ENCODE measurements at regions not wholly inside any gene's neighbourhood (a gene's known extent, or its start where the extent isn't known, plus 50 kb on each side); places are given as distances from the start of the nearest gene placed in this dataset.
"Not testable (repeated sequence)": the region's sequence is repeated elsewhere in the genome, so short reads cannot be mapped to it uniquely, and the experiment has no call there.

DNA sequence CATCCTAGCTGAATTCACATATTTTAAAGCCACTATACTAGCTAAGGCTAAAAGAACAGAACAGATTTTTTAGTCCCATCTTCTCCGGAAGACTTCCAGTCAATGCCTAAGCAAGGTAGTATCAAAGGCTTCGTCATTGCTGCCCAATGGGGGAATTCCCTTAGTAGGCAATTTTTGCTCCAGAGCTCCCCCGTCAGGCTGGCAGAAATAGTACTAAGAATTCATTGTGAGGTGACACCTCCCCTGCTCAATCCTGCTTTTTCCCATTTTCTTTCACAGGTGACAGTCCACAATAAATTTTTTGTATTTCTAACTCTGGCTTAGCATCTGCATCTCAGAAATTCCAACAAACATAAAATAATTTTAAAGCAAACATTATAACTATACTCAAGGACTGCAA is 52.8 kb upstream of the SRSF6 start:
- ATAC-seq (no peak), DNase-seq (no peak)
- intact Hi-C loops (cut with DNase I): no loop called here
- Histone ChIP-seq H3K9me3 (no peaks in the 10 kb centered on the region), H3K36me3 (ENCODE audit: insufficient read depth in 1 of 2, low read depth in 1 of 2) (no peaks in the 10 kb centered on the region), H3K4me1 (no peaks in the 10 kb centered on the region), H3K4me3 (no peak overlapping the region), H3K27me3 (ENCODE audit: insufficient read depth in 3 of 3, low read length in 2 of 3) (no peaks in the 10 kb centered on the region), H3K27ac (no peak overlapping the region)
- WGBS, 3 donors: 24 to 33% (median 29%) methylated on average over 3 of the region's 3 CpGs
- TF ChIP-seq, protein P1, sequence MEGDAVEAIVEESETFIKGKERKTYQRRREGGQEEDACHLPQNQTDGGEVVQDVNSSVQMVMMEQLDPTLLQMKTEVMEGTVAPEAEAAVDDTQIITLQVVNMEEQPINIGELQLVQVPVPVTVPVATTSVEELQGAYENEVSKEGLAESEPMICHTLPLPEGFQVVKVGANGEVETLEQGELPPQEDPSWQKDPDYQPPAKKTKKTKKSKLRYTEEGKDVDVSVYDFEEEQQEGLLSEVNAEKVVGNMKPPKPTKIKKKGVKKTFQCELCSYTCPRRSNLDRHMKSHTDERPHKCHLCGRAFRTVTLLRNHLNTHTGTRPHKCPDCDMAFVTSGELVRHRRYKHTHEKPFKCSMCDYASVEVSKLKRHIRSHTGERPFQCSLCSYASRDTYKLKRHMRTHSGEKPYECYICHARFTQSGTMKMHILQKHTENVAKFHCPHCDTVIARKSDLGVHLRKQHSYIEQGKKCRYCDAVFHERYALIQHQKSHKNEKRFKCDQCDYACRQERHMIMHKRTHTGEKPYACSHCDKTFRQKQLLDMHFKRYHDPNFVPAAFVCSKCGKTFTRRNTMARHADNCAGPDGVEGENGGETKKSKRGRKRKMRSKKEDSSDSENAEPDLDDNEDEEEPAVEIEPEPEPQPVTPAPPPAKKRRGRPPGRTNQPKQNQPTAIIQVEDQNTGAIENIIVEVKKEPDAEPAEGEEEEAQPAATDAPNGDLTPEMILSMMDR (IDR thresholded peaks at IDR 0.05): no peak

DNA sequence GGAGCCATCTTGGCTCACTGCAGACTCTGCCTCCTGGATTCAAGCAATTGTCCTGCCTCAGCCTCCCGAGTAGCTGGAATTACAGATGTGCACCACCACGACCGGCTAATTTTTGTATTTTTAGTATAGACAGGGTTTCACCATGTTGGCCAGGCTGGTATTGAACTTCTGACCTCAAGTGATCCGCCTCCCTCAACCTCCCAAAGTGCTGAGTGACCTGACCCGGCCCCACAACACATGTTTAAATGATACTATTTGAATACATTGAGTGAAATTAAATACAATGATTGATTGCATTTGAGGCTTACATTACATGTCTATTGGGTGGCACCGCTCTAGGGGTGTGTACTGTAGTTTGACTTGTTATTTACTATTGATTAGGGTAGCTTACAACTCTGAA is 56.8 kb upstream of the SRSF6 start:
- H3K4me1 ChIP-seq; ATAC-seq; H3K27ac ChIP-seq; DNase-seq; H3K4me3 ChIP-seq; intact Hi-C loops (cut with DNase I); H3K36me3 ChIP-seq (ENCODE audit: insufficient read depth in 1 of 2, low read depth in 1 of 2); H3K9me3 ChIP-seq; H3K27me3 ChIP-seq (ENCODE audit: insufficient read depth in 3 of 3, low read length in 2 of 3): not testable (repeated sequence)
- WGBS, 3 donors: 71 to 77% (median 75%) methylated on average over 6 of the region's 6 CpGs

DNA sequence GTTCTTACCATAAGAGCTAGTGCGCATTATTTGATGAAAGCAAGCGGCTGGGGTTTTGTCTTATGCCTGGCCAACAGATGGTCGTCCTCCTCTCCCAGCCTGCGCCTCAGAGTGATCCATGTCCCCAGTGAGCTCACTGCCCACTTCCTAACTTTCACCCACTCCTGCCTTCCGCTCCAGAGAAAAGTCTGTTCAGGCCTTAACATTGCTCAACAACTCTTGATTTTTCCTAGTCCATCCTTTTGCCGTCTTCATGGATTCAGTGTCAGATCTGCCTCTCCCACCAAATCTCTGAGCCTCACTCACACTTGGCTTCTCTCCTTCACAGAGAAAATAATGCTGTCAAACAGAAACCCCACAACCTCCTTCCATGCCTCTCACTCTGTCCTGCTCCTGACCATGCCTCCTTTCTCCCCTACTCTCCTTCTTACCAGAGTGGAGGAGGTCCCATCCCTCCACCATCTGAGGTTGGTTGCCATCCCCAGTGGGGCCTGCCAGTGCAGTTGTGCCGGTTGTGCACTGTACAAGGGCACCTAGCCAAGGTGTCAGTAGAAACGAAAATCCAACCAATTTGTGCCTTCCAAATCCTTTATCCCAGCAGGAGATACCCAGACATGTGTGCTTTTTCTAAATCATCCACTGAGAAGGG is 58.9 kb upstream of the SRSF6 start:
- H3K27ac ChIP-seq: no peak overlapping the region
- H3K9me3 ChIP-seq: no peaks in the 10 kb centered on the region
- TF ChIP-seq, protein P1 (IDR thresholded peaks at IDR 0.05): no peak
- H3K27me3 ChIP-seq (ENCODE audit: insufficient read depth in 3 of 3, low read length in 2 of 3): peaks cover 0 to 5% (median 0%) of the 10 kb centered on the region in 3 donors
- no peak for DNase-seq
- H3K4me3 ChIP-seq: no peak overlapping the region
- no peaks in the 10 kb centered on the region for H3K36me3 ChIP-seq (ENCODE audit: insufficient read depth in 1 of 2, low read depth in 1 of 2)
- H3K4me1 ChIP-seq: no peaks in the 10 kb centered on the region
- intact Hi-C loops (cut with DNase I): no loop called here
- WGBS, 3 donors: 64 to 72% (median 65%) methylated on average over 8 of the region's 8 CpGs
- ATAC-seq: no peak

DNA sequence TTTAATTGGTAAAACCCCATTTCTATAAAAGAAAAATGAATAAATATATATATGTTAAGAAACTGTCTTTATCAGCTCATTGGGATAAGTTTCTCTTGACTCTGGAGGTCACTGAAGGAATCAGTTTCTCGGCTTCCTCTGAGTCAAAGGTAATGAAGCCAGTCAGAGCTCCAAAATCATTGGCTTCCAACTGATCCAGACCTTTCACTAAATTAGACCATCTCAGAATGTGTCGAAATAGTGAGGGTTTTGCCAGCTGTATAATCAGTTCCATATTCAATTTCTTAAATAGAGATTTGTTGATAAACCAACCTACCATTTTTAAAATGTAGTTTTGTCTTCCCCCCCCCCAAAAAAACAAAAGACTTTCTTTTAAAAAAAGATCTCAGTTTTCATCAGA is 60.5 kb upstream of the SRSF6 start:
- ATAC-seq (no peak), DNase-seq (no peak)
- no peak overlapping the region for H3K27ac ChIP-seq
- no peaks in the 10 kb centered on the region for H3K36me3 ChIP-seq (ENCODE audit: insufficient read depth in 1 of 2, low read depth in 1 of 2)
- 42 to 72% (median 57%) methylated on average over 2 of the region's 2 CpGs for WGBS, 3 donors
- H3K9me3 ChIP-seq: no peaks in the 10 kb centered on the region
- no peaks in the 10 kb centered on the region for H3K4me1 ChIP-seq
- intact Hi-C loops (cut with DNase I): no loop called here
- TF ChIP-seq, protein P1 (IDR thresholded peaks at IDR 0.05): no peak
- H3K4me3 ChIP-seq: no peak overlapping the region
- peaks cover 0 to 5% (median 0%) of the 10 kb centered on the region in 3 donors for H3K27me3 ChIP-seq (ENCODE audit: insufficient read depth in 3 of 3, low read length in 2 of 3)

DNA sequence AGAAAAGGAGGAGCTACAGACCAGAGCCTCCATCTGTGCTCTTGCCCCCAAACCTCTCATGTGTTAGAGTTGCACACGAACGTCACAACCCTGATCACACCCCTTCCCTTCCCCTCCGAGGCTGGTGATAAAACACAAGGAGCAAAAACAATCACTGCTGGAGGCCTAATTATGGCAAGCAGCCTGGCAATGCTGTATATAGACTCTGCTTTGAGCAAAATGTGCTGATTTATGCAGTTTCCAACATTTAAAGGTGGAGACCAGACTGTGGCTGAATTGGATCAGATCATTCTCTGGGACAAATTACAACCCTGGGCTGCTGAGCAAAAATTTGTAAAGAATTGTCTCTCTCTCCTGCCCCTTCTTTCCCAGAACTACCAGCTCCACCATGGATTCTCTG is 64.6 kb upstream of the SRSF6 start:
- Histone ChIP-seq H3K36me3 (ENCODE audit: insufficient read depth in 1 of 2, low read depth in 1 of 2) (no peaks in the 10 kb centered on the region), H3K9me3 (no peaks in the 10 kb centered on the region), H3K4me1 (no peaks in the 10 kb centered on the region), H3K4me3 (no peak overlapping the region), H3K27me3 (ENCODE audit: insufficient read depth in 3 of 3, low read length in 2 of 3) (peaks cover 0 to 5% (median 0%) of the 10 kb centered on the region in 3 donors), H3K27ac (no peak overlapping the region)
- no peak for ATAC-seq
- TF ChIP-seq, protein P1 (IDR thresholded peaks at IDR 0.05): no peak
- no peak for DNase-seq
- 55 to 67% (median 61%) methylated on average over 3 of the region's 3 CpGs for WGBS, 3 donors
- intact Hi-C loops (cut with DNase I): no loop called here

Data from psoas muscle (tissue), 7 donors.